Nephron (organoid): ENCODE measurements at regions not wholly inside any gene's neighbourhood (a gene's known extent, or its start where the extent isn't known, plus 50 kb on each side); places are given as distances from the start of the nearest gene placed in this dataset.

Experiments used
- H3K27ac Mint-ChIP-seq, 3 experiments: 2 replicates each; pipeline ENCODE4 v1.8.0; 2020; ENCODE audit warnings: mixed read lengths in 3 of 3, mild to moderate bottlenecking in 2 of 3, moderate library complexity in 1 of 3
- H3K27me3 Mint-ChIP-seq: 2 replicates; pipeline ENCODE4 v1.8.0; 2021; ENCODE audit warnings: low read depth, mild to moderate bottlenecking, moderate library complexity, mixed read lengths
- H3K36me3 Mint-ChIP-seq: 2 replicates; pipeline ENCODE4 v1.8.0; 2020; ENCODE audit warnings: low read depth, mixed read lengths
- H3K4me1 Mint-ChIP-seq: 2 replicates; pipeline ENCODE4 v1.8.0; 2020; ENCODE audit warnings: mixed read lengths
- H3K4me3 Mint-ChIP-seq, 3 experiments: 2 replicates each; pipeline ENCODE4 v1.8.0; 2020; ENCODE audit warnings: mild to moderate bottlenecking in 3 of 3, mixed read lengths in 3 of 3, moderate library complexity in 2 of 3
- H3K9me3 Mint-ChIP-seq: 2 replicates; pipeline ENCODE4 v1.8.0; 2020; ENCODE audit warnings: mixed read lengths
- CTCF ChIP-seq, 3 experiments: fragments of 200-600 bp; sonication (generic); IDR thresholded peaks; one replicate each; pipeline ENCODE4 v1.5.0; 2021; ENCODE audit warnings: antibody characterized with exemption in 3 of 3; ENCODE audit not compliant: unreplicated experiment in 3 of 3

- peaks cover 23% of the 10 kb centered on the region for H3K27me3 Mint-ChIP-seq
- no peaks in the 10 kb centered on the region for H3K36me3 Mint-ChIP-seq
- TF ChIP-seq CTCF (IDR thresholded peaks at IDR 0.05; ENCODE audit: unreplicated experiment in 3 of 3) = no peak
- peaks cover 74% of the 10 kb centered on the region for H3K4me1 Mint-ChIP-seq
- peaks cover 3% of the 10 kb centered on the region for H3K9me3 Mint-ChIP-seq
- peak overlapping the region in 1 of 3 experiments; percentile 23 for H3K4me3 Mint-ChIP-seq
- peak overlapping the region; percentile 78 to 91 (median 90) for H3K27ac Mint-ChIP-seq
These were observed 556.6 kb downstream of the MIAT start for GRCh38 chr22:27213766-27214581.

GRCh38 chr22:27214691-27215090 is 557.3 kb downstream of the MIAT start:
- TF ChIP-seq CTCF (IDR thresholded peaks at IDR 0.05; ENCODE audit: unreplicated experiment in 3 of 3) = no peak
- Mint-ChIP-seq H3K36me3 (no peaks in the 10 kb centered on the region), H3K9me3 (peaks cover 3% of the 10 kb centered on the region), H3K27ac (peak overlapping the region; percentile 78 to 91 (median 90)), H3K27me3 (peaks cover 23% of the 10 kb centered on the region), H3K4me1 (peaks cover 71% of the 10 kb centered on the region), H3K4me3 (no peak overlapping the region)

DNA sequence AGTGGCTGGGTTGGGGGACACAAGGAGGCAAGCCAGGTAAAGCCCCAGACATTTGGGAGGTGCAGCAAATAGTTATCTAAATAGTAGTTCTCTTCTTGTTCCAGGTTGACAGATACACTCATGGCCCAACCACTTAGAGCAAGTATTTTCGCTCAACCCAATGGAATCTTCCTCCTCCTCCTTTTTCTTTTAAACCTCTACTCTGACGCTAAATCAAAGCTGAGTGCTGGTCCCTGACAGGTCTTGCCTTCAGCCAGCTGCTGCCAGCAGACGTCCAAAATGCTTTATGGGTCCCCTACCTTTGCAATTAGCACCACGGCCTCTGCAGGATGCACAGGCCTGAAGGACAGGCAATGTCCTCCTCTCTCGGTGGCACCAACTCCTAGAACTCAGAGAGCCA is 558.5 kb downstream of the MIAT start:
- H3K36me3 Mint-ChIP-seq = no peaks in the 10 kb centered on the region
- peaks cover 74% of the 10 kb centered on the region for H3K4me1 Mint-ChIP-seq
- no peak for TF ChIP-seq CTCF (IDR thresholded peaks at IDR 0.05; ENCODE audit: unreplicated experiment in 3 of 3)
- H3K27ac Mint-ChIP-seq = peak overlapping the region in 2 of 3 experiments; percentile 68 to 81
- peaks cover 16% of the 10 kb centered on the region for H3K27me3 Mint-ChIP-seq
- peaks cover 2% of the 10 kb centered on the region for H3K9me3 Mint-ChIP-seq
- H3K4me3 Mint-ChIP-seq = no peak overlapping the region

GRCh38 chr22:27216444-27216843 is 559.1 kb downstream of the MIAT start:
- Mint-ChIP-seq H3K4me1 (peaks cover 70% of the 10 kb centered on the region), H3K27me3 (peaks cover 12% of the 10 kb centered on the region), H3K27ac (peak overlapping the region in 2 of 3 experiments; percentile 43 to 63), H3K4me3 (no peak overlapping the region), H3K36me3 (no peaks in the 10 kb centered on the region), H3K9me3 (no peaks in the 10 kb centered on the region)
- no peak for TF ChIP-seq CTCF (IDR thresholded peaks at IDR 0.05; ENCODE audit: unreplicated experiment in 3 of 3)

DNA sequence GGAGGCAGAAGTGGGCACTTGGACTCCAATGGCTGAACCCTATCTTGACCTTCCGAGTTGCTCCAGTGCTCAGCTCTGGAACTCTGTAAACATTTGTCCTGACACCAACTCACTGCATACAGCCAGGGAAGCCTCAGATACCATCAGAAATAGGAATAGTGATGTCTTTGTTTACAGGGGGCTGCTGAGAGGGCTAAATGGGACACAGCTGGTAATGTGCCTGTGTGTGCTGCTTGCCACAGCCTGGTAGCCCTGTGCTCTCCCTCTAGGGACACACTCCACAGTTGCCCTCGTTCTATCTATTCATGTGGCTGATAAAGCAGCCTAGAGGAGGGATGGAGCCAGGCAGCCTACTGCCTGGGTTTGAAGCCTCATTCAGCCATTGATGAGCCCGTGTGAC is 559.8 kb downstream of the MIAT start:
- H3K4me1 Mint-ChIP-seq = peaks cover 64% of the 10 kb centered on the region
- no peaks in the 10 kb centered on the region for H3K9me3 Mint-ChIP-seq
- no peaks in the 10 kb centered on the region for H3K36me3 Mint-ChIP-seq
- H3K27ac Mint-ChIP-seq = peak overlapping the region in 2 of 3 experiments; percentile 43 to 63
- peaks cover 8% of the 10 kb centered on the region for H3K27me3 Mint-ChIP-seq
- no peak for TF ChIP-seq CTCF (IDR thresholded peaks at IDR 0.05; ENCODE audit: unreplicated experiment in 3 of 3)
- no peak overlapping the region for H3K4me3 Mint-ChIP-seq
